H9 (cell line): ENCODE measurements at regions not wholly inside any gene's neighbourhood (a gene's known extent, or its start where the extent isn't known, plus 50 kb on each side); places are given as distances from the start of the nearest gene placed in this dataset.

Source experiments
- DNase-seq: peaks from one replicate; pipeline ENCODE4 v3.0.0-alpha.2; 2017
- H2AFZ ChIP-seq: one replicate; pipeline ENCODE4 v1.6.1; 2013; ENCODE audit warnings: mild to moderate bottlenecking, low read length, control low read depth, moderate library complexity
- H2AK5ac ChIP-seq: 2 replicates; pipeline ENCODE4 v1.6.1; 2013; ENCODE audit warnings: low read length, control low read depth, mixed read lengths; ENCODE audit not compliant: insufficient read length
- H2BK120ac ChIP-seq: one replicate; pipeline ENCODE4 v1.6.1; 2013; ENCODE audit warnings: low read depth, mild to moderate bottlenecking, low read length, control low read depth, inconsistent platforms; ENCODE audit not compliant: poor library complexity, severe bottlenecking
- H2BK12ac ChIP-seq: 2 replicates; pipeline ENCODE4 v1.6.1; 2013; ENCODE audit warnings: low read length, control low read depth, mixed read lengths, low read depth; ENCODE audit not compliant: insufficient read length
- H2BK15ac ChIP-seq: 2 replicates; pipeline ENCODE4 v1.6.1; 2013; ENCODE audit warnings: low read depth, low read length, control low read depth
- H2BK20ac ChIP-seq: one replicate; pipeline ENCODE4 v1.6.1; 2013; ENCODE audit warnings: low read depth, mild to moderate bottlenecking, low read length, control low read depth, inconsistent platforms; ENCODE audit not compliant: poor library complexity, severe bottlenecking
- H2BK5ac ChIP-seq: 2 replicates; pipeline ENCODE4 v1.6.1; 2013; ENCODE audit warnings: low read length, control low read depth, mixed read lengths; ENCODE audit not compliant: insufficient read length
- H3K14ac ChIP-seq: 2 replicates; pipeline ENCODE4 v1.6.1; 2013; ENCODE audit warnings: low read length, control low read depth; ENCODE audit not compliant: insufficient read depth
- H3K18ac ChIP-seq: 2 replicates; pipeline ENCODE4 v1.6.1; 2013; ENCODE audit warnings: low read depth, mild to moderate bottlenecking, mixed read lengths, low read length, control low read depth; ENCODE audit not compliant: insufficient read length
- H3K23ac ChIP-seq: 2 replicates; pipeline ENCODE4 v1.6.1; 2013; ENCODE audit warnings: low read length, control low read depth, mixed read lengths, low read depth; ENCODE audit not compliant: insufficient read length
- H3K23me2 ChIP-seq: 2 replicates; pipeline ENCODE4 v1.6.1; 2013; ENCODE audit warnings: low read depth, mild to moderate bottlenecking, mixed read lengths, low read length, control low read depth; ENCODE audit not compliant: insufficient read length, poor library complexity, severe bottlenecking
- H3K27ac ChIP-seq: 2 replicates; pipeline ENCODE4 v1.5.1; 2013; ENCODE audit warnings: low read length, control low read depth, mixed read lengths, low read depth; ENCODE audit not compliant: insufficient read length
- H3K27me3 ChIP-seq: 2 replicates; pipeline ENCODE4 v1.6.1; 2013; ENCODE audit warnings: low read length, control low read depth, inconsistent platforms; ENCODE audit not compliant: insufficient read depth
- H3K4ac ChIP-seq: 2 replicates; pipeline ENCODE4 v1.6.1; 2013; ENCODE audit warnings: low read depth, mild to moderate bottlenecking, control low read depth, inconsistent platforms, low read length, moderate library complexity
- H3K4me1 ChIP-seq: 2 replicates; pipeline ENCODE4 v1.6.1; 2013; ENCODE audit warnings: low read length, control low read depth, inconsistent platforms; ENCODE audit not compliant: insufficient read depth
- H3K4me2 ChIP-seq: 2 replicates; pipeline ENCODE4 v1.6.1; 2013; ENCODE audit warnings: low read length, control low read depth, mixed read lengths; ENCODE audit not compliant: insufficient read length, insufficient read depth
- H3K56ac ChIP-seq: 2 replicates; pipeline ENCODE4 v1.6.1; 2013; ENCODE audit warnings: low read depth, mild to moderate bottlenecking, mixed read lengths, low read length, control low read depth; ENCODE audit not compliant: insufficient read length
- H3K79me1 ChIP-seq: 2 replicates; pipeline ENCODE4 v1.6.1; 2013; ENCODE audit warnings: low read depth, mild to moderate bottlenecking, moderate library complexity, low read length, control low read depth, inconsistent platforms; ENCODE audit not compliant: insufficient read depth, poor library complexity, severe bottlenecking
- H3K79me2 ChIP-seq: 2 replicates; pipeline ENCODE4 v1.6.1; 2013; ENCODE audit warnings: low read length, control low read depth, inconsistent platforms; ENCODE audit not compliant: insufficient read depth
- H3K9ac ChIP-seq: 2 replicates; pipeline ENCODE4 v1.6.1; 2013; ENCODE audit warnings: low read length, control low read depth, mixed read lengths; ENCODE audit not compliant: insufficient read length; ENCODE audit errors: extremely low read depth
- H3K9me3 ChIP-seq: one replicate; pipeline ENCODE4 v1.6.1; 2013; ENCODE audit warnings: low read depth, low read length, inconsistent platforms; ENCODE audit not compliant: control insufficient read depth
- H3T11ph ChIP-seq: one replicate; pipeline ENCODE4 v1.6.1; 2013; ENCODE audit warnings: mild to moderate bottlenecking, low read length, control low read depth, inconsistent platforms
- H4K20me1 ChIP-seq: one replicate; pipeline ENCODE4 v1.6.1; 2013; ENCODE audit not compliant: control insufficient read depth, insufficient read length, insufficient read depth
- H4K5ac ChIP-seq: 2 replicates; pipeline ENCODE4 v1.6.1; 2013; ENCODE audit warnings: low read depth, mild to moderate bottlenecking, mixed read lengths, low read length, control low read depth; ENCODE audit not compliant: insufficient read length
- H4K8ac ChIP-seq: replicated peaks from 2 replicates; pipeline ENCODE4 v1.6.1; 2013; ENCODE audit warnings: low read length, control low read depth, mixed read lengths, low read depth; ENCODE audit not compliant: insufficient read length
- H4K91ac ChIP-seq: 2 replicates; pipeline ENCODE4 v1.6.1; 2013; ENCODE audit warnings: low read depth, mild to moderate bottlenecking, moderate library complexity, mixed read lengths, low read length, control low read depth; ENCODE audit not compliant: insufficient read length
- H3K27ac Mint-ChIP-seq, 3 experiments: 2 replicates in 2 of 3; 3 replicates in 1 of 3; pipeline ENCODE4 v1.8.0; 2020 to 2021; ENCODE audit warnings: mixed read lengths in 3 of 3, mild to moderate bottlenecking in 1 of 3, moderate library complexity in 1 of 3
- H3K27me3 Mint-ChIP-seq: 2 replicates; pipeline ENCODE4 v1.8.0; 2021; ENCODE audit warnings: low read depth, mild to moderate bottlenecking, moderate library complexity, mixed read lengths
- H3K36me3 Mint-ChIP-seq, 3 experiments: 2 replicates in 2 of 3; 3 replicates in 1 of 3; pipeline ENCODE4 v1.8.0; 2020 to 2021; ENCODE audit warnings: low read depth in 3 of 3, mixed read lengths in 3 of 3; ENCODE audit not compliant: insufficient read depth in 1 of 3
- H3K4me1 Mint-ChIP-seq, 2 experiments: 2 replicates each; pipeline ENCODE4 v1.8.0; 2020; ENCODE audit warnings: mixed read lengths in 2 of 2
- H3K4me3 Mint-ChIP-seq, 2 experiments: 2 replicates in 1 of 2; 3 replicates in 1 of 2; pipeline ENCODE4 v1.8.0; 2020 to 2021; ENCODE audit warnings: mild to moderate bottlenecking in 2 of 2, mixed read lengths in 2 of 2, moderate library complexity in 1 of 2
- H3K9me3 Mint-ChIP-seq, 2 experiments: 2 replicates in 1 of 2; 3 replicates in 1 of 2; pipeline ENCODE4 v1.8.0; 2020; ENCODE audit warnings: mild to moderate bottlenecking in 2 of 2, mixed read lengths in 2 of 2, moderate library complexity in 1 of 2
- WGBS: extraction: QIAGEN DNeasy Blood & Tissue Kit; methylation state at CpG from one replicate; pipeline ENCODE4 v1.1.7; 2013; ENCODE audit warnings: missing lambda C conversion rate, low lambda C conversion rate, mixed read lengths; ENCODE audit not compliant: insufficient read length; ENCODE audit errors: extremely low coverage; 5-methylcytosine and 5-hydroxymethylcytosine counted together
- TF ChIP-seq, protein P1 (sequence below): fragments of 200-600 bp; sonication (generic); conservative IDR thresholded peaks from 3 replicates; pipeline ENCODE4 v1.8.0; 2021; ENCODE audit warnings: antibody characterized with exemption, mild to moderate bottlenecking

DNA sequence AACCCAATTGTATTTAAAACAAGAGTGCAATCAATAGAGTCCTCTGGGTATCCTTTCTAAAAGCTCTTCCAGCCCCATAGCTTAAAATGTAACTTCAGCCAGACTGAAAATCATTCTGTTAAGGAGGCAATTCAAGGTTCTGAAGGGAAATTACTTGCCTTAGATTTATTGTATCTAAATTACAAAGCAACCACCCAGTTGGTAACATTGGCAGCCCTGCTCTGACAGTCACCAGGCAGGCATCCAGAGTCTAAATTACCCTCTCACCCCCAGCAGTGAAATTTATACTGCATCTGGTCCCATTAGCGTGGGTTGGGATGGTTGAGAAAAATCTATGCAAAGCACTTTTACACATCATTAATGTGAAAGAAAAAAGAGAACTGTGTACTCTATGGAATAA is 514.7 kb downstream of the MTRR start:
- Mint-ChIP-seq H3K9me3 (no peaks in the 10 kb centered on the region), H3K4me3 (no peak overlapping the region), H3K36me3 (no peaks in the 10 kb centered on the region), H3K4me1 (no peaks in the 10 kb centered on the region), H3K27ac (no peak overlapping the region), H3K27me3 (peaks cover 3% of the 10 kb centered on the region)
- H3K56ac ChIP-seq, result no peak overlapping the region
- no peak overlapping the region for H4K8ac ChIP-seq
- H4K20me1 ChIP-seq, result no peaks in the 10 kb centered on the region
- H4K5ac ChIP-seq, result no peak overlapping the region
- no peaks in the 10 kb centered on the region for H3K79me1 ChIP-seq
- no peak overlapping the region for H4K91ac ChIP-seq
- TF ChIP-seq, protein P1, sequence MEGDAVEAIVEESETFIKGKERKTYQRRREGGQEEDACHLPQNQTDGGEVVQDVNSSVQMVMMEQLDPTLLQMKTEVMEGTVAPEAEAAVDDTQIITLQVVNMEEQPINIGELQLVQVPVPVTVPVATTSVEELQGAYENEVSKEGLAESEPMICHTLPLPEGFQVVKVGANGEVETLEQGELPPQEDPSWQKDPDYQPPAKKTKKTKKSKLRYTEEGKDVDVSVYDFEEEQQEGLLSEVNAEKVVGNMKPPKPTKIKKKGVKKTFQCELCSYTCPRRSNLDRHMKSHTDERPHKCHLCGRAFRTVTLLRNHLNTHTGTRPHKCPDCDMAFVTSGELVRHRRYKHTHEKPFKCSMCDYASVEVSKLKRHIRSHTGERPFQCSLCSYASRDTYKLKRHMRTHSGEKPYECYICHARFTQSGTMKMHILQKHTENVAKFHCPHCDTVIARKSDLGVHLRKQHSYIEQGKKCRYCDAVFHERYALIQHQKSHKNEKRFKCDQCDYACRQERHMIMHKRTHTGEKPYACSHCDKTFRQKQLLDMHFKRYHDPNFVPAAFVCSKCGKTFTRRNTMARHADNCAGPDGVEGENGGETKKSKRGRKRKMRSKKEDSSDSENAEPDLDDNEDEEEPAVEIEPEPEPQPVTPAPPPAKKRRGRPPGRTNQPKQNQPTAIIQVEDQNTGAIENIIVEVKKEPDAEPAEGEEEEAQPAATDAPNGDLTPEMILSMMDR, result no peak
- H3K9ac ChIP-seq, result no peak overlapping the region
- H3K9me3 ChIP-seq, result no peaks in the 10 kb centered on the region
- H2AFZ ChIP-seq, result no peak overlapping the region
- no peak overlapping the region for H2AK5ac ChIP-seq
- H3K18ac ChIP-seq, result no peak overlapping the region
- no peak overlapping the region for H3K14ac ChIP-seq
- no peak overlapping the region for H2BK12ac ChIP-seq
- H2BK5ac ChIP-seq, result no peak overlapping the region
- no peaks in the 10 kb centered on the region for H3K79me2 ChIP-seq
- no peaks in the 10 kb centered on the region for H3K23me2 ChIP-seq
- no peak for DNase-seq
- H2BK20ac ChIP-seq, result no peak overlapping the region
- no peak overlapping the region for H2BK120ac ChIP-seq
- H3T11ph ChIP-seq, result no peak overlapping the region
- H3K4ac ChIP-seq, result no peak overlapping the region
- no peak overlapping the region for H3K27ac ChIP-seq
- H3K4me1 ChIP-seq, result no peaks in the 10 kb centered on the region
- H3K4me2 ChIP-seq, result no peak overlapping the region
- WGBS, result no CpG with 5 or more reads among the region's 1 CpG
- no peak overlapping the region for H3K23ac ChIP-seq
- no peak overlapping the region for H2BK15ac ChIP-seq
- no peaks in the 10 kb centered on the region for H3K27me3 ChIP-seq
